ENCODE measurements at regions not wholly inside any gene's neighbourhood (a gene's known extent, or its start where the extent isn't known, plus 50 kb on each side); places are given as distances from the start of the nearest gene placed in this dataset.

- TF ChIP-seq, protein P1, sequence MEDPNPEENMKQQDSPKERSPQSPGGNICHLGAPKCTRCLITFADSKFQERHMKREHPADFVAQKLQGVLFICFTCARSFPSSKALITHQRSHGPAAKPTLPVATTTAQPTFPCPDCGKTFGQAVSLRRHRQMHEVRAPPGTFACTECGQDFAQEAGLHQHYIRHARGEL (CRISPR knock-in tag; IDR thresholded peaks at IDR 0.05), result no peak
- TF ChIP-seq SP2 (CRISPR knock-in tag; IDR thresholded peaks at IDR 0.05), result no peak
- TF ChIP-seq ZZZ3 (CRISPR knock-in tag; IDR thresholded peaks at IDR 0.05; ENCODE audit: borderline replicate concordance), result no peak
- no peak for TF ChIP-seq CHD4 (IDR thresholded peaks at IDR 0.05; ENCODE audit: borderline replicate concordance, low read length)
- TF ChIP-seq TFAP4 (IDR thresholded peaks at IDR 0.05; ENCODE audit: borderline replicate concordance, low read depth), result no peak
- TF ChIP-seq ZFX (CRISPR knock-in tag; IDR thresholded peaks at IDR 0.05; ENCODE audit: low read depth), result no peak
- TF ChIP-seq SOX6 (IDR thresholded peaks at IDR 0.05), result no peak
- no peak for TF ChIP-seq SOX6 (CRISPR knock-in tag; IDR thresholded peaks at IDR 0.05)
Observed at GRCh38 chr5:23235246-23235645, 272.2 kb upstream of the PRDM9 start.

Measured in HepG2 (cell line).